NCI-H187 treated with DMSO at 0.1 percent for 48 hours (cell line): ENCODE measurements at regions not wholly inside any gene's neighbourhood (a gene's known extent, or its start where the extent isn't known, plus 50 kb on each side); places are given as distances from the start of the nearest gene placed in this dataset.

Experiments
- DNase-seq: peaks from one replicate; lab custom pipeline; 2025; lab: John Stamatoyannopoulos, UW

DNA sequence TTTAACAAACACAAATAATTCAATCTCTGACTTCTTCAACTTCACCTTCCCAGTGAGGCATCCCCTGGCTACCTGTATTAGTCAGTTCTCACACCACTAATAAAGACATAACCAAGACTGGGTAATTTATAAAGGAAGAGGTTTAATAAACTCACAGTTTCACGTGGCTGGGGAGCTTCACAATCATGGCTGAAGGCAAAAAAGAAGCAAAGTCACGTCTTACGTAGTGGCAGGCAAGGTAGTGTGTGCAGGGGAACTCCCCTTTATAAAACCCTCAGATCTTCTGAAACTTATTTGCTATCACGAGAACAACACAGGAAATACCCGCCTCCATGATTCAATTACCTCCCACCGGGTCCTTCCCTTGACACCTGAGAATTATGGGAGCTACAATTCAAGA lies 478.5 kb downstream of the ADGRL2 start:
- DNase-seq = no peak

- DNase-seq = no peak
These were observed 473.1 kb downstream of the ADGRL2 start for GRCh38 chr1:82273816-82274215.

GRCh38 chr1:82269431-82269830 lies 468.7 kb downstream of the ADGRL2 start:
- DNase-seq = no peak

DNA sequence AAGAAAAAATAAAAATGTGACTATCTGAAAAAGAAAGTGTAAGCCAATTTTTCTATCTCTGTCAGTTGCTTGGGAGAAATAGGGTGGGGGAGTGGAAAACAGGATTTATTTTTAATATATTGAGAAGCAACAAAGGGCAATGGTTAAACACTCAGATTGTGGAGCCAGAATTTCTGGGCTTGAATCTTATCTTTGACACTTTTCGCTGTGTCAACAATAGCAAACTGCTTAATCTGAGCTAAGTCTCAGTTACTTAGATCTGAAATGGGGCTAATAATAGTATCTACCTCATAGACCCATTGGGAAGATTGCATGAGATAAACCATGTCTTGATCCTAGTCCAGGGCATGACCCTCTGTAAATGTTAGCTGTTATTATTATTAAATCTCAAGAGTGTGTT lies 468.1 kb downstream of the ADGRL2 start:
- no peak for DNase-seq

DNA sequence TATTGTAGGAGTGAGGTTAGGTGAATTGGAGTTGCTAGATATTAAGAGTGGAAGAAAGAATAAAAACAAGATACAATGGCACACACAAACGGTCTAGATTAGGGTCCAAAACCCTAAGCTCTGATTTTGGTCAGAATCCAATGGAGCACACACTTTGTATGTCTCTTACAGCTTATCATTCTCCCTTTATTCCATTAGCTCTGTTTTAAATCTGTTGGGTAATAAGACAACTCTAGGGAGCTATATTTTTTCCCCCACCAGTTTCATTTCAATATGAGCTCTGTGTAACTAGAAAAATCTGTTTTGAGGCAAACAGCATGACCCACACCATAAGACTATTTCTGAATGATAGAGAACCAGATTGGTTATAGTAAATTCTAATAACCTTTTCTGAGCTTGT lies 465.6 kb downstream of the ADGRL2 start:
- no peak for DNase-seq

- no peak for DNase-seq
These were observed 464.7 kb downstream of the ADGRL2 start for GRCh38 chr1:82265436-82265835.

DNA sequence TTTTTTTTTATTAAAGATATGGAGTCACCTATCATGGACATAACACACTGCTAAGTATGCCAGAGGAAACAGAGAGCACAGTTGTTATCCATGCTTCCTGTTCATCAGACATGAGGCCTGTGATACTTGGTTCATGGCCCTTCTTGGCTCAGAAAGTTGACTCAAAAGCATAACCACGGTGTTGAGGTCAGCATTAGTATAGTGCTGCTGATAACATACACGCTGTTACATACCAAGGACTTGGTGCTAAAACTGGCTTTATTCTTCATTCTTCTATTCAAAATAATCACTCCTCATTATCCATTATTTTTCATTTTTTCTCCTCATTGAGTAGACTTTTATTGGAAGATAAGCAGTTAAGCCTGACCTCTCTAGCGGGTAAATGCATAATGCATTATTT lies 464.1 kb downstream of the ADGRL2 start:
- no peak for DNase-seq

- no peak for DNase-seq
These were observed 462.7 kb downstream of the ADGRL2 start for GRCh38 chr1:82263396-82263795.

DNA sequence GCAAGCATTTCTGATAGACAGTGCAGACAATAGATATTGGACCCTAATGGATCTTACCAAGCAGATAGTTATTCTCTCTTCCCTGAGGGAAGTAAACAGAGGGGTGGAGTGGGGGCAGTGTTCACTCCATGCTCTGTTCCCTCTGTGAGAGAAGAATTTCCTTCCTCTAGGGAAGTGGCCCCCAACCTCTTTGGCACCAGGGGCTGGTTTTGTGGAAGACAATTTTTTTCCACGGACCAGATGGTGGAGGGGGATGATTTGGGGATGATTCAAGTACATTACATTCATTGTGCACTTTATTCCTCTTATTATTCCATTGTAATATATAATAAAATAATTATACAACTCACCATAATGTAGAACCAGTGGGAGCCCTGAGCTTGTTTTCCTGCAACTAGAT lies 459.9 kb downstream of the ADGRL2 start:
- DNase-seq = no peak

DNA sequence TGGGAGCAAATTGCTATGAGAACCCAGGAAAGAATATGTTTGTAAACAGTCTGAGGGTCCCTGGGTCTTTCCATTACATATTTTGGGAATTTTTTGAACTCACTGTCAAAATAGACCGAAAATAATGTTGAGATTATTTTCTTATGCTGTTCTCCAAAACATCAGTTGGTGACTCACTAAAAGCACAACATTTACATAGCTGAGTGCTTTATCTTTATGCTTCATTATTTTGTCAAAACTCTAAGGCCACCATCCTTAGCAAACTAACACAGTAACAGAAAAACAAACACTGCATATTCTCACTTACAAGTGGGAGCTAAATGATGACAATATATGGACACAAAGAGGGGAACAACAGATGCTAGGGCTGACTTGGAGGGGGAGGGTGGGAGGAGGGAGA lies 459.3 kb downstream of the ADGRL2 start:
- DNase-seq = no peak

GRCh38 chr1:82258887-82259286 lies 458.2 kb downstream of the ADGRL2 start:
- DNase-seq = no peak

GRCh38 chr1:82246050-82246449 lies 445.3 kb downstream of the ADGRL2 start:
- no peak for DNase-seq

GRCh38 chr1:82245345-82246014 lies 444.7 kb downstream of the ADGRL2 start:
- DNase-seq = no peak

DNA sequence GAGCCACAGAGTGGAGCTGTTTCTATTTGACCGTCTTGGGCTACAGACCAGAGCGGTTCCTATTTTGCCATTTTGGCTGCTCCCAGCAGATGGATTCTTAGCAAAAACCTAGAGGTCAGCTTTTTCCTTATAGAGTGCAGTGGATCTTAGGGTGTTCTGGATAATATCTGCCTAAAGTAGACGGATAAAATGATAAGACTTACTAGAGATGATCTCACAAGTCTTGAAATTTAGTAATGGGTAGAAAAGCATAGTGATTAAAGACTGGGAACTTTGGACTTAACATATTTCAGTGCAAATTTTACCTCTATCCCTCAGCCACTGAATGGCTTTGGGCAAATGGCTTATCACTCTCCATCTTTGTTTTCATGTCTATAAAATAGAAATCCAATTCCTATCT lies 439.8 kb downstream of the ADGRL2 start:
- DNase-seq = no peak

DNA sequence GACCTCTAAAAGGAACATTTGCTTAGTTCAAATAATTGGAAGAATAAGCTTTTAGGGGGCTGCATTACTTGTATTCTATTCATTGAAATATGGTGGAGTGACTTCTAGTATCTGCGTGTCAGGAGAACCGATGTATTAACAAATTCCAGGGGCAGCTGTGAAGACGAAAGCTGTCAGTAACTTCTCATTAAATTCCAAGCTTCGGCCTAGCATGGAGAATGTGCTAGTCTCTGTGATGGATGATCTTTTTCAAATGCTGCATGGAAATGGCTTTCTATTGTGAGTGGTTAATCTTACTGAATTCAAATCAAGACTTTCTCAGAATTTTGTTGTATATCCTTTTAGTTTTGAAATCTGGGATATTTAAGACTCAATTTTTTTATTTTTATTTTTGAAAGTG lies 429.9 kb downstream of the ADGRL2 start:
- DNase-seq = no peak

- DNase-seq = no peak
These were observed 426.8 kb downstream of the ADGRL2 start for GRCh38 chr1:82227306-82228095.

GRCh38 chr1:82226186-82226505 lies 425.4 kb downstream of the ADGRL2 start:
- peak; percentile 49 for DNase-seq

DNA sequence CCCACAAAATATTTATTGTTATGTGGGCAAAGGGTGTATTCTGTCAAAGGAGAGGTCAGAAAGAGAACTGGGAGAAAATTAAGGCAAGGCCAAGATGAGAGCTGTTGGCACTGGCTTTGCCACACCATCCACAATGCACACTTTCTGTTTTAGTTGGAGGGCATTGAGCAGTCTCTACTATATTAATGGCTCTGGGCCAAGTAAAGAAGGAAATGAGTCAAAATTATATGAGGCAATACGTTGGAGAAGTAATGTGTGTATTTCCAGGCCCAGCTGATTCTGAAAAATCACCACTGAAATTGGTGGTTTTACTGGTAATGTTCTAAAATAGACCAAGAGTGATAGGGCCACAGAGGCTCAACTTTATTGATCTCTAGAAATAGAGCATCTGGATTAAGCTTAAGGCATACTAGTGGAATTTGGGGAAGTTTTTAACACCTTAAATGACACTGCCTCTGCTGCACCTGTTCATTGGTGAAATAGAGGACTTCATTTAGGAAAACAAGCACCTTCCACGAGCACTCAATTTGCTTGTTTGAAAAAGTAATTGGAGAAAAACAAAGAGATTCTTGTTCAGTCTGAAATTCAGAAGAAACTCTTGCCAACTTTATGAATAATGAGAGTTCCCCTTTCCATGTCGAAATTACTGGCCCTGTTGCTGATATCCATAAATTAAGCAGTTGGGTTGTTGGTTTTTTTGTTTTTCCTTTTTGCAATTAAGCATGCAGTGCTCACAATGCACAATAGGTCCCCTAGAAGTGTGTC lies 424.9 kb downstream of the ADGRL2 start:
- DNase-seq = no peak

- DNase-seq = no peak
These were observed 422.4 kb downstream of the ADGRL2 start for GRCh38 chr1:82223091-82223490.

DNA sequence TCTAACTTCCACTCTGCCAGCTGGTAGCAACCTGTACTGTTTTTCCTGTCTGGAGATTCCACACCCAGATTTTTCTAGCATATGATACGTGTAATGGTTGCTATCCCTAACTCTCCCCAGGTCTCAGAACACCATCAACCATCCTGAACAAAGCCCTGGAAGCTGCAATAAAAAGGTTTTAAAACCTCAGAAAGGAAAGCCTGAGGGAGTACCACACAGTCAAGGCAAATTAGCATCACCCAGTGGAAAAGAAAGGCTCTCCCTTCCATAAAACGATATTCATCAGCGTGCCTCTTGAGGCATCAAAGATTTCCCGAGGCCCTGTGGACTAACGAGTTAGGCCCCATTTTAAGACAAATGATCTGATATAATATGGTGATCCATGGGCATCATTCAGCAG lies 421.0 kb downstream of the ADGRL2 start:
- DNase-seq = no peak

- DNase-seq = no peak
These were observed 420.0 kb downstream of the ADGRL2 start for GRCh38 chr1:82220754-82221153.

- no peak for DNase-seq
These were observed 419.1 kb downstream of the ADGRL2 start for GRCh38 chr1:82219841-82220240.

- DNase-seq = no peak
These were observed 418.1 kb downstream of the ADGRL2 start for GRCh38 chr1:82218846-82219245.
